IMR-90 (cell line): ENCODE measurements at regions not wholly inside any gene's neighbourhood (a gene's known extent, or its start where the extent isn't known, plus 50 kb on each side); places are given as distances from the start of the nearest gene placed in this dataset.

Experiments
- ATAC-seq: fragments of 200-7000 bp; cut with Tn5 transposase; 2 replicates; pipeline ENCODE4 v1.9.1; 2020; ENCODE audit warnings: low read depth, mild to moderate bottlenecking, moderate library complexity
- BruUV-seq: library from RNA; stranded (reverse); fragments of 400-500 nt; replicated peaks from 2 replicates; lab custom pipeline; 2021; lab: Mats Ljungman, UMichigan
- CTCF ChIA-PET: fragments of 300-600 bp; formaldehyde crosslinking; extraction: SDS; loops from one replicate; lab custom pipeline; 2021; ENCODE audit warnings: antibody characterized with exemption; lab: Yijun Ruan, JAX
- POLR2A ChIA-PET: fragments of 300-600 bp; sonication (Branson Sonifier 250); formaldehyde crosslinking; loops from one replicate; lab custom pipeline; 2022; ENCODE audit warnings: antibody characterized with exemption; ENCODE audit not compliant: unreplicated experiment; lab: Charles Lee
- DNase-seq: peaks from one replicate; pipeline ENCODE4 v3.0.0; 2013
- H2AFZ ChIP-seq: replicated peaks from 2 replicates; pipeline ENCODE3; 2013; ENCODE audit warnings: low read length, mild to moderate bottlenecking; ENCODE audit not compliant: poor library complexity
- H2AK5ac ChIP-seq: 2 replicates; pipeline ENCODE4 v1.6.1; 2013; ENCODE audit warnings: low read depth, low read length, inconsistent platforms
- H2AK9ac ChIP-seq: replicated peaks from 2 replicates; pipeline ENCODE3; 2013; ENCODE audit warnings: mild to moderate bottlenecking, low read depth, low read length, moderate library complexity; ENCODE audit not compliant: poor library complexity
- H2BK120ac ChIP-seq: 2 replicates; pipeline ENCODE4 v1.6.1; 2013; ENCODE audit warnings: low read depth, low read length, inconsistent platforms
- H2BK15ac ChIP-seq: 3 replicates; pipeline ENCODE4 v1.6.1; 2013; ENCODE audit warnings: low read depth, low read length, inconsistent platforms
- H2BK20ac ChIP-seq: 2 replicates; pipeline ENCODE4 v1.6.1; 2013; ENCODE audit warnings: low read depth, mild to moderate bottlenecking, inconsistent platforms, low read length, moderate library complexity
- H2BK5ac ChIP-seq: 2 replicates; pipeline ENCODE4 v1.6.1; 2013; ENCODE audit warnings: mild to moderate bottlenecking, low read depth, low read length, inconsistent platforms; ENCODE audit not compliant: poor library complexity, severe bottlenecking
- H3K14ac ChIP-seq: replicated peaks from 2 replicates; pipeline ENCODE4 v1.6.1; 2013; ENCODE audit warnings: low read depth, low read length, inconsistent platforms
- H3K18ac ChIP-seq: 2 replicates; pipeline ENCODE4 v1.6.1; 2013; ENCODE audit warnings: low read depth, low read length, control low read depth
- H3K23ac ChIP-seq: 2 replicates; pipeline ENCODE4 v1.6.1; 2013; ENCODE audit warnings: low read depth, low read length, inconsistent platforms
- H3K27ac ChIP-seq: 2 replicates; pipeline ENCODE4 v1.5.1; 2013; ENCODE audit warnings: mild to moderate bottlenecking, control low read depth, low read length; ENCODE audit not compliant: insufficient read depth
- H3K27me3 ChIP-seq: 2 replicates; pipeline ENCODE4 v1.6.1; 2013; ENCODE audit warnings: low read length; ENCODE audit not compliant: control insufficient read depth, insufficient read depth
- H3K36me3 ChIP-seq: 2 replicates; pipeline ENCODE4 v1.6.1; 2013; ENCODE audit warnings: low read length, mixed read lengths; ENCODE audit not compliant: control insufficient read depth, insufficient read depth
- H3K4ac ChIP-seq: 2 replicates; pipeline ENCODE4 v1.6.1; 2013; ENCODE audit warnings: low read depth, low read length, inconsistent platforms
- H3K4me1 ChIP-seq: 2 replicates; pipeline ENCODE4 v1.6.1; 2013; ENCODE audit warnings: low read length, mixed read lengths; ENCODE audit not compliant: control insufficient read depth, insufficient read depth
- H3K4me2 ChIP-seq: 2 replicates; pipeline ENCODE4 v1.6.1; 2013; ENCODE audit warnings: low read depth, mild to moderate bottlenecking, control low read depth, low read length, moderate library complexity
- H3K4me3 ChIP-seq: 2 replicates; pipeline ENCODE4 v1.5.1; 2013; ENCODE audit warnings: low read depth, mild to moderate bottlenecking, control low read depth, low read length, moderate library complexity; ENCODE audit not compliant: insufficient read depth
- H3K56ac ChIP-seq: 2 replicates; pipeline ENCODE4 v1.6.1; 2013; ENCODE audit warnings: low read length, inconsistent platforms; ENCODE audit not compliant: insufficient read depth; ENCODE audit errors: extremely low read depth
- H3K79me1 ChIP-seq, 2 experiments: 2 replicates each; pipeline ENCODE4 v1.6.1; 2013; ENCODE audit warnings: low read length in 2 of 2, inconsistent platforms in 1 of 2, low read depth in 1 of 2
- H3K9ac ChIP-seq: 2 replicates; pipeline ENCODE4 v1.6.1; 2013; ENCODE audit warnings: low read depth, low read length, control low read depth
- H3K9me1 ChIP-seq: 2 replicates; pipeline ENCODE4 v1.6.1; 2013; ENCODE audit warnings: low read length, inconsistent platforms; ENCODE audit not compliant: insufficient read depth
- H3K9me3 ChIP-seq: 2 replicates; pipeline ENCODE4 v1.6.1; 2013; ENCODE audit warnings: low read length; ENCODE audit not compliant: control insufficient read depth, insufficient read depth
- H4K20me1 ChIP-seq: 2 replicates; pipeline ENCODE4 v1.6.1; 2013; ENCODE audit warnings: low read length, inconsistent platforms; ENCODE audit not compliant: insufficient read depth
- H4K5ac ChIP-seq: 2 replicates; pipeline ENCODE4 v1.6.1; 2013; ENCODE audit warnings: mild to moderate bottlenecking, low read depth, low read length, control low read depth
- H4K8ac ChIP-seq, 2 experiments: 2 replicates each; pipeline ENCODE4 v1.6.1; 2013; ENCODE audit warnings: low read depth in 2 of 2, low read length in 2 of 2, control low read depth in 1 of 2, inconsistent platforms in 1 of 2
- H4K91ac ChIP-seq: 2 replicates; pipeline ENCODE4 v1.6.1; 2013; ENCODE audit warnings: low read depth, low read length, inconsistent platforms; ENCODE audit not compliant: insufficient read depth
- FOS ChIP-seq: fragments of 150-350 bp; IDR thresholded peaks from 2 replicates; pipeline ENCODE4 v1.6.1; 2016; ENCODE audit warnings: low read depth, low read length
- NFE2L2 ChIP-seq: fragments of 150-350 bp; IDR thresholded peaks from 2 replicates; pipeline ENCODE4 v1.6.1; 2016; ENCODE audit warnings: low read depth, mild to moderate bottlenecking, low read length
- WGBS, 2 experiments: methylation state at CpG; one replicate each; pipeline versions ENCODE4 v1.1.5 to v1.1.7; 2013; ENCODE audit warnings: missing lambda C conversion rate in 2 of 2; ENCODE audit not compliant: insufficient read length in 1 of 2; ENCODE audit errors: extremely low coverage in 2 of 2; 5-methylcytosine and 5-hydroxymethylcytosine counted together
- dilution Hi-C: fragments of 300-500 bp; cut with HindIII; formaldehyde crosslinking; loops from one replicate; pipeline ENCODE4 v1.14.3; 2018; ENCODE audit warnings: low sequenced_read_pairs; ENCODE audit not compliant: unreplicated experiment
- in situ Hi-C: fragments of 300-500 bp; cut with MboI; formaldehyde crosslinking; loops from 3 replicates; pipeline ENCODE4 v1.14.3; 2019; ENCODE audit warnings: low sequenced_read_pairs, inconsistent platforms, mixed read lengths
- intact Hi-C: fragments of 100-400 bp; cut with micrococcal nuclease; formaldehyde crosslinking; loops from 2 replicates; pipeline ENCODE4 v1.10.0; 2022

GRCh38 chr9:1794547-1795270 lies 220.4 kb upstream of the SMARCA2 start:
- no peak overlapping the region for H2BK120ac ChIP-seq
- BruUV-seq = no TSS peak
- ATAC-seq (no peak), DNase-seq (no peak)
- no peak overlapping the region for H3K4me2 ChIP-seq
- no peak overlapping the region for H2AFZ ChIP-seq
- H3K14ac ChIP-seq = no peak overlapping the region
- CTCF ChIA-PET = no interaction called here
- H3K9ac ChIP-seq = no peak overlapping the region
- no peaks in the 10 kb centered on the region for H3K36me3 ChIP-seq
- in situ Hi-C loops (no loop called here), intact Hi-C loops (no loop called here), dilution Hi-C loops (no loop called here)
- no peak overlapping the region for H3K56ac ChIP-seq
- H3K9me3 ChIP-seq = peaks cover 20% of the 10 kb centered on the region
- no peak overlapping the region for H3K18ac ChIP-seq
- H3K27me3 ChIP-seq = no peaks in the 10 kb centered on the region
- H4K91ac ChIP-seq = no peak overlapping the region
- no peaks in the 10 kb centered on the region for H3K4me1 ChIP-seq
- H3K79me1 ChIP-seq = no peaks in the 10 kb centered on the region
- H2BK20ac ChIP-seq = no peak overlapping the region
- no peaks in the 10 kb centered on the region for H3K9me1 ChIP-seq
- H4K20me1 ChIP-seq = no peaks in the 10 kb centered on the region
- H3K4ac ChIP-seq = no peak overlapping the region
- H3K23ac ChIP-seq = no peak overlapping the region
- H2AK5ac ChIP-seq = no peak overlapping the region
- no peak overlapping the region for H2BK5ac ChIP-seq
- no peak overlapping the region for H3K27ac ChIP-seq
- TF ChIP-seq FOS = no peak
- TF ChIP-seq NFE2L2 = no peak
- no peak overlapping the region for H3K4me3 ChIP-seq
- POLR2A ChIA-PET = no interaction called here
- no CpG with 5 or more reads among the region's 5 CpGs for WGBS, 2 experiments
- no peak overlapping the region for H4K5ac ChIP-seq
- no peak overlapping the region for H2AK9ac ChIP-seq
- H4K8ac ChIP-seq = no peak overlapping the region
- no peak overlapping the region for H2BK15ac ChIP-seq
